ENCODE measurements at regions not wholly inside any gene's neighbourhood (a gene's known extent, or its start where the extent isn't known, plus 50 kb on each side); places are given as distances from the start of the nearest gene placed in this dataset.

DNA sequence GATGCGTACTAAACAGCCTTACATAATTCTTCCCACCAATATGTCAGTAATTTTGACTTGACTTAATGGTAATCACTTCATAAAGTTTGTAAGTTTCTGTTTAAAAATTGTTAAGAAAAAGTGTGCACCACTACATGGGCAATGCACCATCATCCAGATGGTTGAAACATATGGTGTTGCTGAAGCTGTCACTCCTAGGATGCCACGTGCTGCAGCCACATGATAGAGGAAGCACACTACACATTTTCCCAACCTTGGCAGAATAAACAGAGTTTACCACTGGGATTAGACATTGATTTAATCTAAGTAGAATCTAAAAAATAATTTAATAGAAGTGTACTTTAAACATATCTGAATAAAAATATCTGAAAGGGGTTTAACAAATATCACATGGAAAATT is 1209.9 kb downstream of the NSUN3 start:
- H3K4me3 ChIP-seq = no peak overlapping the region
- WGBS, 2 donors (ENCODE audit: low coverage in 1 of 2) = 85 to 93% methylated on average over 2 of the region's 2 CpGs
- no peaks in the 10 kb centered on the region for H3K4me1 ChIP-seq
- no peaks in the 10 kb centered on the region for H3K9me3 ChIP-seq
- no peak for DNase-seq
- no peak overlapping the region for H3K27ac ChIP-seq
- TF ChIP-seq, protein P1, sequence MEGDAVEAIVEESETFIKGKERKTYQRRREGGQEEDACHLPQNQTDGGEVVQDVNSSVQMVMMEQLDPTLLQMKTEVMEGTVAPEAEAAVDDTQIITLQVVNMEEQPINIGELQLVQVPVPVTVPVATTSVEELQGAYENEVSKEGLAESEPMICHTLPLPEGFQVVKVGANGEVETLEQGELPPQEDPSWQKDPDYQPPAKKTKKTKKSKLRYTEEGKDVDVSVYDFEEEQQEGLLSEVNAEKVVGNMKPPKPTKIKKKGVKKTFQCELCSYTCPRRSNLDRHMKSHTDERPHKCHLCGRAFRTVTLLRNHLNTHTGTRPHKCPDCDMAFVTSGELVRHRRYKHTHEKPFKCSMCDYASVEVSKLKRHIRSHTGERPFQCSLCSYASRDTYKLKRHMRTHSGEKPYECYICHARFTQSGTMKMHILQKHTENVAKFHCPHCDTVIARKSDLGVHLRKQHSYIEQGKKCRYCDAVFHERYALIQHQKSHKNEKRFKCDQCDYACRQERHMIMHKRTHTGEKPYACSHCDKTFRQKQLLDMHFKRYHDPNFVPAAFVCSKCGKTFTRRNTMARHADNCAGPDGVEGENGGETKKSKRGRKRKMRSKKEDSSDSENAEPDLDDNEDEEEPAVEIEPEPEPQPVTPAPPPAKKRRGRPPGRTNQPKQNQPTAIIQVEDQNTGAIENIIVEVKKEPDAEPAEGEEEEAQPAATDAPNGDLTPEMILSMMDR (IDR thresholded peaks at IDR 0.05) = no peak
- TF ChIP-seq EP300 (IDR thresholded peaks at IDR 0.05; ENCODE audit: low read depth) (no peak), POLR2A (IDR thresholded peaks at IDR 0.05) (no peak), POLR2AphosphoS5 (IDR thresholded peaks at IDR 0.05) (no peak)
- intact Hi-C loops (cut with DNase I; ENCODE audit: low total_unique reads) (no loop called here), in situ Hi-C loops (cut with MboI; ENCODE audit: low pct_ligation_motif_present in 1 of 4, low pct_unique_long_range_greater_than_20kb in 1 of 4, low sequenced_read_pairs in 3 of 4) (no loop called here)
- H3K27me3 ChIP-seq = no peaks in the 10 kb centered on the region
- H3K36me3 ChIP-seq = no peaks in the 10 kb centered on the region

DNA sequence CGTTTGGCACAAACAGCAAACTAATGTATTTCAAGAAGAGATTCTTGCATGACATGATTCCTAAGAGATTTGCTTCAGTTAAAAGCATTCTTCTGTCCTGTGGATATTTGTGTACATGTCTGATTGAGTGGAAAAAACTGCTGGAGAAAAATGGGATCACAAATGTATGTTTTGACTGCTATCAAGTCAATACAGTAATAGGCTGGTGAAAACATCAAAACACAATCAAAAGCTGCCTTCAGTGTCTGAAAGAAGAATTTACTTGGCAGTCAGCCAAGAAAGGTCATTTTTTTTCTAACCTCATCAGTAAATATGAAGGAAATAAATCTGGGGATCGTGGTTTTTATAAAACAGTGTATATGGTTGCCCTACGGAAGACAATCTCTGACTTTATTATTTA is 1214.8 kb downstream of the NSUN3 start:
- DNase-seq = no peak
- H3K27me3 ChIP-seq = no peaks in the 10 kb centered on the region
- no peaks in the 10 kb centered on the region for H3K9me3 ChIP-seq
- no peaks in the 10 kb centered on the region for H3K36me3 ChIP-seq
- intact Hi-C loops (cut with DNase I; ENCODE audit: low total_unique reads) (no loop called here), in situ Hi-C loops (cut with MboI; ENCODE audit: low pct_ligation_motif_present in 1 of 4, low pct_unique_long_range_greater_than_20kb in 1 of 4, low sequenced_read_pairs in 3 of 4) (no loop called here)
- H3K4me1 ChIP-seq = no peaks in the 10 kb centered on the region
- TF ChIP-seq EP300 (IDR thresholded peaks at IDR 0.05; ENCODE audit: low read depth) (no peak), POLR2AphosphoS5 (IDR thresholded peaks at IDR 0.05) (no peak), POLR2A (IDR thresholded peaks at IDR 0.05) (no peak)
- TF ChIP-seq, protein P1 (IDR thresholded peaks at IDR 0.05) = no peak
- 40 to 46% methylated on average over 3 of the region's 3 CpGs for WGBS, 2 donors (ENCODE audit: low coverage in 1 of 2)
- H3K4me3 ChIP-seq = no peak overlapping the region
- H3K27ac ChIP-seq = no peak overlapping the region

DNA sequence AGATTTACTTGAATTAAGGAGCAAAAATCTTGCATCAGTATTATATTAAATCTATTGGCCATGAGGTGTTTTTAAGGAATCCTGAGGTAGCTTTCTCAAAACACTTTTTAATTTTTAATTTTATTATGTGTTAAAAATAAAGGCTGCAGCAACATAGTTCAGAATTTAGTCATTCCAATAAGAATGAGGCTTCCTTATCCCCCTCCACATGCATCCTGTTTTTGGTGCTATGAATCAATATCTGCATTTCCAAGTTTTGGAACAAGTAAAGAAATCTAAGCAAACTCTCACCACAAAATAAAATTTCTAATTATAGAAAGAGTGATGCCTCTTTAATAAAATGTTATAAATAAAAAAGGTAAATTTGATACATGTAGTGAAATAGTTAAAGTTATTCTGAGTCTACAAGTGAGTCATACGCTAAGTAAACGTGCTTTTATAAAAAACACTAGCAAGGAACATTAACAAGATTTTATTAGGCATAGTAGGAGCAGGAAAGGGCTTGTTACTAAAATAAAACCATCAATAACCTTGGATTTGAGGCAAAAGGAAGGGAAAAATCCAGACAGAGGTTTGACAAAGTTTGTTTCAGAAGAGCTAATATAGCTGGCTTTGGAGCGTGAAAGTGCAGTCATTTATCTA is 1218.0 kb downstream of the NSUN3 start:
- TF ChIP-seq, protein P1 (IDR thresholded peaks at IDR 0.05) = no peak
- TF ChIP-seq POLR2AphosphoS5 (IDR thresholded peaks at IDR 0.05) = no peak
- TF ChIP-seq POLR2A (IDR thresholded peaks at IDR 0.05) = no peak
- no peak for TF ChIP-seq EP300 (IDR thresholded peaks at IDR 0.05; ENCODE audit: low read depth)
- 41 to 48% methylated on average over 3 of the region's 3 CpGs for WGBS, 2 donors (ENCODE audit: low coverage in 1 of 2)
- intact Hi-C loops (cut with DNase I; ENCODE audit: low total_unique reads) = no loop called here
- Histone ChIP-seq H3K27me3 (no peaks in the 10 kb centered on the region), H3K4me3 (no peak overlapping the region), H3K9me3 (no peaks in the 10 kb centered on the region), H3K4me1 (no peaks in the 10 kb centered on the region), H3K36me3 (no peaks in the 10 kb centered on the region), H3K27ac (no peak overlapping the region)
- no peak for DNase-seq
- in situ Hi-C loops (cut with MboI; ENCODE audit: low pct_ligation_motif_present in 1 of 4, low pct_unique_long_range_greater_than_20kb in 1 of 4, low sequenced_read_pairs in 3 of 4) = no loop called here

DNA sequence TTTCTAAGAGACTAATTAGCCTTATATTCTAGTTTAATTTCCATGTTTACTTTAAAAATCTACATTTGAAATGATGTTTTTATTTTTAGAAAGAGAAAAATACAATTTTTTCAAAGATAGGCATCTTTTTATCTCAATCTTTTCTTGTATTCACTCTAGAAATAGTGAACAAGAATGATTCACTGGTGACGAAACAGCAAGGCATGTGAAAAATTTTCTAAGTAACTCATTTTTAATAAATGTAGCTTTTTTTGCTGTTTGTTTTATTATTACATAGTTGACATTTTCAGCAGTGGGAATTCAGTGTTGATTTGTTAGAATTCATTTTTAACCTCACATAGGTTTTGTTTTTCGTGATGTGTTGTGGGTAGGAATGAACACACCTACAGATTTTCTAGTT is 1226.4 kb downstream of the NSUN3 start:
- Histone ChIP-seq H3K36me3 (no peaks in the 10 kb centered on the region), H3K9me3 (no peaks in the 10 kb centered on the region), H3K4me3 (no peak overlapping the region), H3K27me3 (no peaks in the 10 kb centered on the region), H3K27ac (no peak overlapping the region), H3K4me1 (no peaks in the 10 kb centered on the region)
- intact Hi-C loops (cut with DNase I; ENCODE audit: low total_unique reads) (no loop called here), in situ Hi-C loops (cut with MboI; ENCODE audit: low pct_ligation_motif_present in 1 of 4, low pct_unique_long_range_greater_than_20kb in 1 of 4, low sequenced_read_pairs in 3 of 4) (no loop called here)
- TF ChIP-seq POLR2AphosphoS5 (IDR thresholded peaks at IDR 0.05) = no peak
- TF ChIP-seq EP300 (IDR thresholded peaks at IDR 0.05; ENCODE audit: low read depth) = no peak
- TF ChIP-seq, protein P1 (IDR thresholded peaks at IDR 0.05) = no peak
- TF ChIP-seq POLR2A (IDR thresholded peaks at IDR 0.05) = no peak
- no peak for DNase-seq
- 78 to 86% methylated on average over 2 of the region's 2 CpGs for WGBS, 2 donors (ENCODE audit: low coverage in 1 of 2)

Data from transverse colon (tissue), 4 donors.